H9 (cell line): ENCODE measurements at regions not wholly inside any gene's neighbourhood (a gene's known extent, or its start where the extent isn't known, plus 50 kb on each side); places are given as distances from the start of the nearest gene placed in this dataset.
"Not testable (repeated sequence)": the region's sequence is repeated elsewhere in the genome, so short reads cannot be mapped to it uniquely, and the experiment has no call there.

Source experiments
- DNase-seq: peaks from one replicate; pipeline ENCODE4 v3.0.0-alpha.2; 2017
- H2AFZ ChIP-seq: one replicate; pipeline ENCODE4 v1.6.1; 2013; ENCODE audit warnings: mild to moderate bottlenecking, low read length, control low read depth, moderate library complexity
- H2AK5ac ChIP-seq: 2 replicates; pipeline ENCODE4 v1.6.1; 2013; ENCODE audit warnings: low read length, control low read depth, mixed read lengths; ENCODE audit not compliant: insufficient read length
- H2BK120ac ChIP-seq: one replicate; pipeline ENCODE4 v1.6.1; 2013; ENCODE audit warnings: low read depth, mild to moderate bottlenecking, low read length, control low read depth, inconsistent platforms; ENCODE audit not compliant: poor library complexity, severe bottlenecking
- H2BK12ac ChIP-seq: 2 replicates; pipeline ENCODE4 v1.6.1; 2013; ENCODE audit warnings: low read length, control low read depth, mixed read lengths, low read depth; ENCODE audit not compliant: insufficient read length
- H2BK15ac ChIP-seq: 2 replicates; pipeline ENCODE4 v1.6.1; 2013; ENCODE audit warnings: low read depth, low read length, control low read depth
- H2BK20ac ChIP-seq: one replicate; pipeline ENCODE4 v1.6.1; 2013; ENCODE audit warnings: low read depth, mild to moderate bottlenecking, low read length, control low read depth, inconsistent platforms; ENCODE audit not compliant: poor library complexity, severe bottlenecking
- H2BK5ac ChIP-seq: 2 replicates; pipeline ENCODE4 v1.6.1; 2013; ENCODE audit warnings: low read length, control low read depth, mixed read lengths; ENCODE audit not compliant: insufficient read length
- H3K14ac ChIP-seq: 2 replicates; pipeline ENCODE4 v1.6.1; 2013; ENCODE audit warnings: low read length, control low read depth; ENCODE audit not compliant: insufficient read depth
- H3K18ac ChIP-seq: 2 replicates; pipeline ENCODE4 v1.6.1; 2013; ENCODE audit warnings: low read depth, mild to moderate bottlenecking, mixed read lengths, low read length, control low read depth; ENCODE audit not compliant: insufficient read length
- H3K23ac ChIP-seq: 2 replicates; pipeline ENCODE4 v1.6.1; 2013; ENCODE audit warnings: low read length, control low read depth, mixed read lengths, low read depth; ENCODE audit not compliant: insufficient read length
- H3K23me2 ChIP-seq: 2 replicates; pipeline ENCODE4 v1.6.1; 2013; ENCODE audit warnings: low read depth, mild to moderate bottlenecking, mixed read lengths, low read length, control low read depth; ENCODE audit not compliant: insufficient read length, poor library complexity, severe bottlenecking
- H3K27ac ChIP-seq: 2 replicates; pipeline ENCODE4 v1.5.1; 2013; ENCODE audit warnings: low read length, control low read depth, mixed read lengths, low read depth; ENCODE audit not compliant: insufficient read length
- H3K27me3 ChIP-seq: 2 replicates; pipeline ENCODE4 v1.6.1; 2013; ENCODE audit warnings: low read length, control low read depth, inconsistent platforms; ENCODE audit not compliant: insufficient read depth
- H3K4ac ChIP-seq: 2 replicates; pipeline ENCODE4 v1.6.1; 2013; ENCODE audit warnings: low read depth, mild to moderate bottlenecking, control low read depth, inconsistent platforms, low read length, moderate library complexity
- H3K4me1 ChIP-seq: 2 replicates; pipeline ENCODE4 v1.6.1; 2013; ENCODE audit warnings: low read length, control low read depth, inconsistent platforms; ENCODE audit not compliant: insufficient read depth
- H3K4me2 ChIP-seq: 2 replicates; pipeline ENCODE4 v1.6.1; 2013; ENCODE audit warnings: low read length, control low read depth, mixed read lengths; ENCODE audit not compliant: insufficient read length, insufficient read depth
- H3K56ac ChIP-seq: 2 replicates; pipeline ENCODE4 v1.6.1; 2013; ENCODE audit warnings: low read depth, mild to moderate bottlenecking, mixed read lengths, low read length, control low read depth; ENCODE audit not compliant: insufficient read length
- H3K79me1 ChIP-seq: 2 replicates; pipeline ENCODE4 v1.6.1; 2013; ENCODE audit warnings: low read depth, mild to moderate bottlenecking, moderate library complexity, low read length, control low read depth, inconsistent platforms; ENCODE audit not compliant: insufficient read depth, poor library complexity, severe bottlenecking
- H3K79me2 ChIP-seq: 2 replicates; pipeline ENCODE4 v1.6.1; 2013; ENCODE audit warnings: low read length, control low read depth, inconsistent platforms; ENCODE audit not compliant: insufficient read depth
- H3K9ac ChIP-seq: 2 replicates; pipeline ENCODE4 v1.6.1; 2013; ENCODE audit warnings: low read length, control low read depth, mixed read lengths; ENCODE audit not compliant: insufficient read length; ENCODE audit errors: extremely low read depth
- H3K9me3 ChIP-seq: one replicate; pipeline ENCODE4 v1.6.1; 2013; ENCODE audit warnings: low read depth, low read length, inconsistent platforms; ENCODE audit not compliant: control insufficient read depth
- H3T11ph ChIP-seq: one replicate; pipeline ENCODE4 v1.6.1; 2013; ENCODE audit warnings: mild to moderate bottlenecking, low read length, control low read depth, inconsistent platforms
- H4K20me1 ChIP-seq: one replicate; pipeline ENCODE4 v1.6.1; 2013; ENCODE audit not compliant: control insufficient read depth, insufficient read length, insufficient read depth
- H4K5ac ChIP-seq: 2 replicates; pipeline ENCODE4 v1.6.1; 2013; ENCODE audit warnings: low read depth, mild to moderate bottlenecking, mixed read lengths, low read length, control low read depth; ENCODE audit not compliant: insufficient read length
- H4K8ac ChIP-seq: replicated peaks from 2 replicates; pipeline ENCODE4 v1.6.1; 2013; ENCODE audit warnings: low read length, control low read depth, mixed read lengths, low read depth; ENCODE audit not compliant: insufficient read length
- H4K91ac ChIP-seq: 2 replicates; pipeline ENCODE4 v1.6.1; 2013; ENCODE audit warnings: low read depth, mild to moderate bottlenecking, moderate library complexity, mixed read lengths, low read length, control low read depth; ENCODE audit not compliant: insufficient read length
- H3K27ac Mint-ChIP-seq, 3 experiments: 2 replicates in 2 of 3; 3 replicates in 1 of 3; pipeline ENCODE4 v1.8.0; 2020 to 2021; ENCODE audit warnings: mixed read lengths in 3 of 3, mild to moderate bottlenecking in 1 of 3, moderate library complexity in 1 of 3
- H3K27me3 Mint-ChIP-seq: 2 replicates; pipeline ENCODE4 v1.8.0; 2021; ENCODE audit warnings: low read depth, mild to moderate bottlenecking, moderate library complexity, mixed read lengths
- H3K36me3 Mint-ChIP-seq, 3 experiments: 2 replicates in 2 of 3; 3 replicates in 1 of 3; pipeline ENCODE4 v1.8.0; 2020 to 2021; ENCODE audit warnings: low read depth in 3 of 3, mixed read lengths in 3 of 3; ENCODE audit not compliant: insufficient read depth in 1 of 3
- H3K4me1 Mint-ChIP-seq, 2 experiments: 2 replicates each; pipeline ENCODE4 v1.8.0; 2020; ENCODE audit warnings: mixed read lengths in 2 of 2
- H3K4me3 Mint-ChIP-seq, 2 experiments: 2 replicates in 1 of 2; 3 replicates in 1 of 2; pipeline ENCODE4 v1.8.0; 2020 to 2021; ENCODE audit warnings: mild to moderate bottlenecking in 2 of 2, mixed read lengths in 2 of 2, moderate library complexity in 1 of 2
- H3K9me3 Mint-ChIP-seq, 2 experiments: 2 replicates in 1 of 2; 3 replicates in 1 of 2; pipeline ENCODE4 v1.8.0; 2020; ENCODE audit warnings: mild to moderate bottlenecking in 2 of 2, mixed read lengths in 2 of 2, moderate library complexity in 1 of 2
- CTCF ChIP-seq: fragments of 200-600 bp; sonication (generic); conservative IDR thresholded peaks from 3 replicates; pipeline ENCODE4 v1.8.0; 2021; ENCODE audit warnings: antibody characterized with exemption, mild to moderate bottlenecking
- WGBS: extraction: QIAGEN DNeasy Blood & Tissue Kit; methylation state at CpG from one replicate; pipeline ENCODE4 v1.1.7; 2013; ENCODE audit warnings: missing lambda C conversion rate, low lambda C conversion rate, mixed read lengths; ENCODE audit not compliant: insufficient read length; ENCODE audit errors: extremely low coverage; 5-methylcytosine and 5-hydroxymethylcytosine counted together

GRCh38 chrX:34839451-34839850 is 103.1 kb upstream of the FAM47B start:
- TF ChIP-seq CTCF: no peak
- Histone ChIP-seq H3K27me3 (no peaks in the 10 kb centered on the region), H3K27ac (no peak overlapping the region), H3K9me3 (no peaks in the 10 kb centered on the region), H3K79me1 (no peaks in the 10 kb centered on the region), H3K56ac (no peak overlapping the region), H3K79me2 (no peaks in the 10 kb centered on the region), H4K91ac (no peak overlapping the region), H3K14ac (no peak overlapping the region), H3K4me1 (no peaks in the 10 kb centered on the region), H2BK5ac (no peak overlapping the region), H3K4me2 (no peak overlapping the region), H4K8ac (no peak overlapping the region), H3K18ac (no peak overlapping the region), H2BK12ac (no peak overlapping the region), H2BK20ac (no peak overlapping the region), H4K5ac (no peak overlapping the region), H2BK15ac (no peak overlapping the region), H2AK5ac (no peak overlapping the region), H4K20me1 (no peaks in the 10 kb centered on the region), H3K23me2 (no peaks in the 10 kb centered on the region), H3K9ac (no peak overlapping the region), H3T11ph (no peak overlapping the region), H2BK120ac (no peak overlapping the region), H2AFZ (no peak overlapping the region), H3K23ac (no peak overlapping the region), H3K4ac (no peak overlapping the region)
- H3K27me3 Mint-ChIP-seq: no peaks in the 10 kb centered on the region
- peaks cover 17 to 51% of the 10 kb centered on the region in 2 experiments; a peak in 4 of 5 replicates for H3K9me3 Mint-ChIP-seq
- H3K36me3 Mint-ChIP-seq: peaks cover 0 to 6% (median 5%) of the 10 kb centered on the region in 3 experiments; a peak in 6 of 7 replicates
- no peaks in the 10 kb centered on the region for H3K4me1 Mint-ChIP-seq
- DNase-seq: no peak
- no peak overlapping the region for H3K27ac Mint-ChIP-seq
- H3K4me3 Mint-ChIP-seq: no peak overlapping the region
- WGBS: no CpG with 5 or more reads among the region's 3 CpGs

DNA sequence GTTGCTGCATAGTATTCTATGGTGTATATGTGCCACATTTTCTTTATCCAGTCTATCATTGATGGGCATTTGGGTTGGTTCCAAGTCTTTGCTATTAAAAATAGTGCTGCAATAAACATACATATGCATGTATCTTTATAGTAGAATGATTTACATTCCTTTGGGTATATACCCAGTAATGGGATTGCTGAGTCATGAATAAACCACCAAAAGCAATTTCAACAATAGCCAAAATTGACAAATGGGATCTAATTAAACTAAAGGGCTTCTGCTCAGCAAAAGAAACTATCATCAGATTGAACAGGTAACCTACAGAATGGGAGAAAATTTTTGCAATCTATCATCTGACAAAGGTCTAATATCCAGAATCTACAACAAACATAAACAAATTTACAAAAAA is 101.4 kb upstream of the FAM47B start:
- H3K27ac Mint-ChIP-seq, H4K8ac ChIP-seq, H3K4me2 ChIP-seq, H4K20me1 ChIP-seq, H3K18ac ChIP-seq, H3K27ac ChIP-seq, H3K27me3 Mint-ChIP-seq, H3K23ac ChIP-seq, H3K9ac ChIP-seq, H3K79me1 ChIP-seq, H4K5ac ChIP-seq, H2BK20ac ChIP-seq, H3K79me2 ChIP-seq, H2BK5ac ChIP-seq, H2BK15ac ChIP-seq, H2AK5ac ChIP-seq, H3K4me1 Mint-ChIP-seq, H3K36me3 Mint-ChIP-seq, H3K4ac ChIP-seq, H3K27me3 ChIP-seq, H2AFZ ChIP-seq, H2BK120ac ChIP-seq, H2BK12ac ChIP-seq, H4K91ac ChIP-seq, H3T11ph ChIP-seq, H3K4me3 Mint-ChIP-seq, H3K56ac ChIP-seq, H3K4me1 ChIP-seq, H3K23me2 ChIP-seq, DNase-seq, H3K14ac ChIP-seq, H3K9me3 ChIP-seq: not testable (repeated sequence)
- peaks cover 21 to 59% of the 10 kb centered on the region in 2 experiments; a peak in 4 of 5 replicates for H3K9me3 Mint-ChIP-seq
